GM12878 (cell line): ENCODE measurements at regions not wholly inside any gene's neighbourhood (a gene's known extent, or its start where the extent isn't known, plus 50 kb on each side); places are given as distances from the start of the nearest gene placed in this dataset.

Source experiments
- ATAC-seq: fragments of 200-7000 bp; cut with Tn5 transposase; 3 replicates; pipeline ENCODE4 v1.9.1; 2020; ENCODE audit warnings: mild to moderate bottlenecking, moderate library complexity
- BruUV-seq: library from RNA; stranded (reverse); fragments of 400-500 nt; replicated peaks from 2 replicates; lab custom pipeline; 2021; lab: Mats Ljungman, UMichigan
- CTCF ChIA-PET: fragments of 300-600 bp; sonication (Branson Sonifier 250); formaldehyde crosslinking; extraction: SDS; loops from one replicate; lab custom pipeline; 2021; ENCODE audit warnings: inconsistent platforms; lab: Yijun Ruan, JAX
- POLR2A ChIA-PET: fragments of 350-600 bp; formaldehyde crosslinking; extraction: SDS; loops from one replicate; lab custom pipeline; 2021; ENCODE audit warnings: inconsistent platforms; lab: Charles Lee
- RAD21 ChIA-PET: fragments of 300-600 bp; sonication (Branson Sonifier 250); formaldehyde crosslinking; loops from one replicate; lab custom pipeline; 2023; ENCODE audit warnings: antibody characterized with exemption; ENCODE audit not compliant: unreplicated experiment; lab: Charles Lee
- SMC1A ChIA-PET: fragments of 300-600 bp; sonication (Branson Sonifier 250); formaldehyde crosslinking; loops from one replicate; lab custom pipeline; 2023; ENCODE audit not compliant: unreplicated experiment, uncharacterized antibody; lab: Charles Lee
- DNase-seq: peaks from one replicate; pipeline ENCODE4 v3.0.0-alpha.2; 2011; ENCODE audit warnings: low read depth, low spot score
- FAIRE-seq: peaks from 3 replicates; lab custom pipeline; 2011; peaks lifted over from hg19 to GRCh38; lab: Jason Lieb, UNC
- H2AFZ ChIP-seq: 2 replicates; pipeline ENCODE4 v1.6.0; 2011; ENCODE audit warnings: low read depth, low read length, control low read depth; ENCODE audit not compliant: control insufficient read depth
- H3K27ac ChIP-seq: 2 replicates; pipeline ENCODE4 v1.5.1; 2011; ENCODE audit warnings: control low read depth; ENCODE audit not compliant: control insufficient read depth, insufficient read depth
- H3K27me3 ChIP-seq, 2 experiments: replicated peaks in 1 of 2; 2 replicates each; pipeline versions ENCODE4 v1.6.0 to v1.6.1; 2011; ENCODE audit warnings: low read length in 1 of 2; ENCODE audit not compliant: control insufficient read depth in 2 of 2, insufficient read depth in 2 of 2
- H3K36me3 ChIP-seq, 2 experiments: 2 replicates each; pipeline ENCODE4 v1.5.1; 2011; ENCODE audit warnings: low read length in 1 of 2; ENCODE audit not compliant: control insufficient read depth in 2 of 2, insufficient read depth in 2 of 2
- H3K4me1 ChIP-seq: 2 replicates; pipeline ENCODE4 v1.6.1; 2011; ENCODE audit warnings: mild to moderate bottlenecking, low read length, moderate library complexity, mixed read lengths; ENCODE audit not compliant: control insufficient read depth, insufficient read depth
- H3K4me2 ChIP-seq: 2 replicates; pipeline ENCODE4 v1.6.0; 2011; ENCODE audit warnings: control low read depth; ENCODE audit not compliant: control insufficient read depth, insufficient read depth
- H3K4me3 ChIP-seq: fragments of 200-600 bp; sonication (generic); 2 replicates; pipeline ENCODE4 v1.5.1; 2016
- H3K79me2 ChIP-seq: 2 replicates; pipeline ENCODE4 v1.6.0; 2011; ENCODE audit warnings: low read length; ENCODE audit not compliant: control insufficient read depth, insufficient read depth
- H3K9ac ChIP-seq: 2 replicates; pipeline ENCODE4 v1.8.0; 2011; ENCODE audit warnings: low read length, control low read depth, mixed read lengths; ENCODE audit not compliant: control insufficient read depth, insufficient read depth
- H3K9me3 ChIP-seq: replicated peaks from 3 replicates; pipeline ENCODE4 v1.5.1; 2011; ENCODE audit warnings: mild to moderate bottlenecking, low read length; ENCODE audit not compliant: control insufficient read depth, insufficient read depth
- H4K20me1 ChIP-seq: 2 replicates; pipeline ENCODE4 v1.6.0; 2011; ENCODE audit not compliant: control insufficient read depth, insufficient read depth
- BCL11A ChIP-seq: IDR thresholded peaks from 2 replicates; pipeline ENCODE4 v1.6.1; 2011; ENCODE audit warnings: low read depth, low read length
- HCFC1 ChIP-seq: fragments of 150-350 bp; IDR thresholded peaks from 2 replicates; pipeline ENCODE4 v1.6.1; 2014; ENCODE audit warnings: low read length
- HDGF ChIP-seq: fragments of 450-650 bp; IDR thresholded peaks from 2 replicates; pipeline ENCODE4 v1.6.1; 2016; ENCODE audit warnings: antibody characterized with exemption
- MEF2A ChIP-seq: IDR thresholded peaks from 2 replicates; pipeline ENCODE4 v1.6.1; 2011; ENCODE audit warnings: low read depth, mild to moderate bottlenecking, low read length, moderate library complexity; ENCODE audit not compliant: insufficient read depth
- MYB ChIP-seq: fragments of 150-350 bp; IDR thresholded peaks from 2 replicates; pipeline ENCODE4 v1.6.1; 2014; ENCODE audit warnings: mild to moderate bottlenecking, low read depth, low read length, borderline replicate concordance
- NR2C1 ChIP-seq: fragments of 450-650 bp; IDR thresholded peaks from 2 replicates; pipeline ENCODE4 v1.6.1; 2017; ENCODE audit warnings: antibody characterized with exemption, mild to moderate bottlenecking, moderate library complexity
- POLR2A ChIP-seq: IDR thresholded peaks from 2 replicates; pipeline ENCODE4 v1.6.1; 2011; ENCODE audit warnings: low read depth, mild to moderate bottlenecking, low read length
- POLR2AphosphoS2 ChIP-seq: IDR thresholded peaks from 2 replicates; pipeline ENCODE4 v1.6.1; 2011; ENCODE audit warnings: low read depth, mild to moderate bottlenecking, low read length, improper control_type of control experiment, moderate library complexity
- RCOR1 ChIP-seq: conservative IDR thresholded peaks from 2 replicates; pipeline ENCODE4 v1.6.1; 2012; ENCODE audit warnings: low read depth, low read length, improper control_type of control experiment
- RELA ChIP-seq: fragments of 450-650 bp; IDR thresholded peaks from 2 replicates; pipeline ENCODE4 v1.8.0; 2014; ENCODE audit warnings: borderline replicate concordance; ENCODE audit not compliant: partially characterized antibody
- SMAD1 ChIP-seq: fragments of 450-650 bp; IDR thresholded peaks from 2 replicates; pipeline ENCODE4 v1.6.1; 2018; ENCODE audit warnings: mild to moderate bottlenecking, low read depth; ENCODE audit not compliant: partially characterized antibody
- TARDBP ChIP-seq: IDR thresholded peaks from 2 replicates; pipeline ENCODE4 v1.6.1; 2016; ENCODE audit warnings: borderline replicate concordance
- TBL1XR1 ChIP-seq: IDR thresholded peaks from 2 replicates; pipeline ENCODE4 v1.6.1; 2012; ENCODE audit warnings: low read depth, low read length, improper control_type of control experiment
- ZNF274 ChIP-seq: IDR thresholded peaks from one replicate; pipeline ENCODE4 v1.8.0; 2011; ENCODE audit not compliant: insufficient read length, insufficient read depth
- WGBS: methylation state at CpG from one replicate; pipeline ENCODE4 v1.1.6; 2016; ENCODE audit warnings: low lambda C conversion rate; ENCODE audit not compliant: insufficient replicate concordance, insufficient coverage; ENCODE audit errors: missing lambda C conversion rate; 5-methylcytosine and 5-hydroxymethylcytosine counted together
- in situ Hi-C: fragments of 300-500 bp; cut with MboI; formaldehyde crosslinking; loops from 9 replicates; pipeline ENCODE4 v1.14.3; 2018; ENCODE audit warnings: mixed read lengths
- intact Hi-C: fragments of 100-400 bp; cut with micrococcal nuclease; formaldehyde crosslinking; loops from one replicate; pipeline ENCODE4 v1.14.2; 2022; ENCODE audit not compliant: unreplicated experiment

- ChIA-PET CTCF (no interaction called here), RAD21 (no interaction called here), SMC1A (no interaction called here), POLR2A (no interaction called here)
- intact Hi-C loops = no loop called here
- Histone ChIP-seq H3K4me3 (no peak overlapping the region), H3K79me2 (no peaks in the 10 kb centered on the region), H3K4me2 (no peak overlapping the region), H3K27me3 (no peaks in the 10 kb centered on the region), H3K9me3 (no peaks in the 10 kb centered on the region), H3K36me3 (no peaks in the 10 kb centered on the region), H3K4me1 (no peaks in the 10 kb centered on the region), H2AFZ (no peak overlapping the region), H3K9ac (no peak overlapping the region), H3K27ac (no peak overlapping the region), H4K20me1 (no peaks in the 10 kb centered on the region)
- no peak for ATAC-seq
- WGBS = 44% methylated on average over 5 of the region's 5 CpGs
- no peak for TF ChIP-seq MEF2A
- no peak for TF ChIP-seq MYB
- FAIRE-seq = no peak
- no peak for DNase-seq
- in situ Hi-C loops = no loop called here
- BruUV-seq = no TSS peak
Observed at GRCh38 chr1:4581807-4582206, 72.6 kb upstream of the AJAP1 start.

GRCh38 chr1:4584449-4584848 lies 70.0 kb upstream of the AJAP1 start:
- no TSS peak for BruUV-seq
- no peak overlapping the region for H3K9ac ChIP-seq
- RAD21 ChIA-PET = no interaction called here
- SMC1A ChIA-PET = no interaction called here
- DNase-seq = no peak
- intact Hi-C loops = no loop called here
- H3K36me3 ChIP-seq = no peaks in the 10 kb centered on the region
- H3K79me2 ChIP-seq = no peaks in the 10 kb centered on the region
- no peak overlapping the region for H3K4me3 ChIP-seq
- TF ChIP-seq TARDBP (no peak), SMAD1 (no peak), TBL1XR1 (no peak), MEF2A (no peak), ZNF274 (no peak), POLR2AphosphoS2 (no peak), BCL11A (no peak), HDGF (no peak), POLR2A (no peak), RCOR1 (no peak), HCFC1 (no peak), NR2C1 (no peak), RELA (no peak)
- ATAC-seq = no peak
- in situ Hi-C loops = no loop called here
- no peak for FAIRE-seq
- CTCF ChIA-PET = interaction anchor here (0.6 to 1.8 kb wide), 4 partner anchors 10 to 930 kb away, joined by 3 to 10 read pairs (median 4); no protein-coding TSS in a partner anchor
- no peak overlapping the region for H2AFZ ChIP-seq
- no peaks in the 10 kb centered on the region for H3K27me3 ChIP-seq
- POLR2A ChIA-PET = no interaction called here
- H3K9me3 ChIP-seq = no peaks in the 10 kb centered on the region
- no peaks in the 10 kb centered on the region for H4K20me1 ChIP-seq
- WGBS = 7% methylated on average over 5 of the region's 5 CpGs
- H3K4me1 ChIP-seq = no peaks in the 10 kb centered on the region
- no peak overlapping the region for H3K27ac ChIP-seq
- H3K4me2 ChIP-seq = no peak overlapping the region
